ENCODE measurements at regions not wholly inside any gene's neighbourhood (a gene's known extent, or its start where the extent isn't known, plus 50 kb on each side); places are given as distances from the start of the nearest gene placed in this dataset.

GRCh38 chr2:3942841-3943240 lies 239.5 kb downstream of the DCDC2C start:
- Histone ChIP-seq H3K27ac (ENCODE audit: low read length) (no peak overlapping the region), H3K9me3 (ENCODE audit: control insufficient read depth in 2 of 2, low read length in 2 of 2) (no peaks in the 10 kb centered on the region), H3K36me3 (ENCODE audit: control insufficient read depth in 2 of 2, insufficient read depth in 2 of 2, low read length in 2 of 2) (no peaks in the 10 kb centered on the region)

GRCh38 chr2:3944071-3944470 lies 240.7 kb downstream of the DCDC2C start:
- no peak overlapping the region for H3K27ac ChIP-seq (ENCODE audit: low read length)
- H3K4me3 ChIP-seq (ENCODE audit: low read length in 2 of 2) = no peak overlapping the region
- peaks cover 0 to 2% of the 10 kb centered on the region in 2 donors for H3K27me3 ChIP-seq (ENCODE audit: control insufficient read depth in 1 of 2, insufficient read depth in 2 of 2, low read length in 2 of 2)
- H3K4me1 ChIP-seq (ENCODE audit: control insufficient read depth, insufficient read depth, low read length) = no peaks in the 10 kb centered on the region
- H3K36me3 ChIP-seq (ENCODE audit: control insufficient read depth in 2 of 2, insufficient read depth in 2 of 2, low read length in 2 of 2) = no peaks in the 10 kb centered on the region
- no peak overlapping the region for H3K9ac ChIP-seq (ENCODE audit: low read length in 2 of 2)
- no peaks in the 10 kb centered on the region for H3K9me3 ChIP-seq (ENCODE audit: control insufficient read depth in 2 of 2, low read length in 2 of 2)

More at GRCh38 chr2:3942841-3943240, 239.5 kb downstream of the DCDC2C start:
- Histone ChIP-seq H3K4me1 (ENCODE audit: control insufficient read depth, insufficient read depth, low read length) (no peaks in the 10 kb centered on the region), H3K27me3 (ENCODE audit: control insufficient read depth in 1 of 2, insufficient read depth in 2 of 2, low read length in 2 of 2) (no peaks in the 10 kb centered on the region), H3K4me3 (ENCODE audit: low read length in 2 of 2) (no peak overlapping the region), H3K9ac (ENCODE audit: low read length in 2 of 2) (no peak overlapping the region)

GRCh38 chr2:3944841-3945240 lies 241.5 kb downstream of the DCDC2C start:
- Histone ChIP-seq H3K4me3 (ENCODE audit: low read length in 2 of 2) (no peak overlapping the region), H3K4me1 (ENCODE audit: control insufficient read depth, insufficient read depth, low read length) (no peaks in the 10 kb centered on the region), H3K36me3 (ENCODE audit: control insufficient read depth in 2 of 2, insufficient read depth in 2 of 2, low read length in 2 of 2) (no peaks in the 10 kb centered on the region), H3K27me3 (ENCODE audit: control insufficient read depth in 1 of 2, insufficient read depth in 2 of 2, low read length in 2 of 2) (peaks cover 0 to 2% of the 10 kb centered on the region in 2 donors), H3K27ac (ENCODE audit: low read length) (no peak overlapping the region), H3K9me3 (ENCODE audit: control insufficient read depth in 2 of 2, low read length in 2 of 2) (no peaks in the 10 kb centered on the region), H3K9ac (ENCODE audit: low read length in 2 of 2) (no peak overlapping the region)

GRCh38 chr2:3948191-3948590 lies 244.8 kb downstream of the DCDC2C start:
- Histone ChIP-seq H3K36me3 (ENCODE audit: control insufficient read depth in 2 of 2, insufficient read depth in 2 of 2, low read length in 2 of 2) (no peaks in the 10 kb centered on the region), H3K27me3 (ENCODE audit: control insufficient read depth in 1 of 2, insufficient read depth in 2 of 2, low read length in 2 of 2) (peaks cover 0 to 2% of the 10 kb centered on the region in 2 donors), H3K9me3 (ENCODE audit: control insufficient read depth in 2 of 2, low read length in 2 of 2) (no peaks in the 10 kb centered on the region), H3K27ac (ENCODE audit: low read length) (no peak overlapping the region), H3K4me1 (ENCODE audit: control insufficient read depth, insufficient read depth, low read length) (no peaks in the 10 kb centered on the region), H3K4me3 (ENCODE audit: low read length in 2 of 2) (no peak overlapping the region), H3K9ac (ENCODE audit: low read length in 2 of 2) (no peak overlapping the region)

GRCh38 chr2:3951131-3951954 lies 248.0 kb downstream of the DCDC2C start:
- Histone ChIP-seq H3K9me3 (ENCODE audit: control insufficient read depth in 2 of 2, low read length in 2 of 2) (no peaks in the 10 kb centered on the region), H3K9ac (ENCODE audit: low read length in 2 of 2) (no peak overlapping the region)

GRCh38 chr2:3952866-3953516 lies 249.6 kb downstream of the DCDC2C start:
- H3K9ac ChIP-seq (ENCODE audit: low read length in 2 of 2) = no peak overlapping the region
- H3K27ac ChIP-seq (ENCODE audit: low read length) = no peak overlapping the region
- no peak overlapping the region for H3K4me3 ChIP-seq (ENCODE audit: low read length in 2 of 2)
- H3K4me1 ChIP-seq (ENCODE audit: control insufficient read depth, insufficient read depth, low read length) = no peaks in the 10 kb centered on the region
- no peaks in the 10 kb centered on the region for H3K36me3 ChIP-seq (ENCODE audit: control insufficient read depth in 2 of 2, insufficient read depth in 2 of 2, low read length in 2 of 2)
- H3K9me3 ChIP-seq (ENCODE audit: control insufficient read depth in 2 of 2, low read length in 2 of 2) = no peaks in the 10 kb centered on the region
- H3K27me3 ChIP-seq (ENCODE audit: control insufficient read depth in 1 of 2, insufficient read depth in 2 of 2, low read length in 2 of 2) = peaks cover 0 to 4% of the 10 kb centered on the region in 2 donors

More at GRCh38 chr2:3951131-3951954, 248.0 kb downstream of the DCDC2C start:
- H3K27me3 ChIP-seq (ENCODE audit: control insufficient read depth in 1 of 2, insufficient read depth in 2 of 2, low read length in 2 of 2) = peaks cover 0 to 5% of the 10 kb centered on the region in 2 donors
- H3K4me1 ChIP-seq (ENCODE audit: control insufficient read depth, insufficient read depth, low read length) = no peaks in the 10 kb centered on the region
- no peaks in the 10 kb centered on the region for H3K36me3 ChIP-seq (ENCODE audit: control insufficient read depth in 2 of 2, insufficient read depth in 2 of 2, low read length in 2 of 2)
- no peak overlapping the region for H3K27ac ChIP-seq (ENCODE audit: low read length)
- no peak overlapping the region for H3K4me3 ChIP-seq (ENCODE audit: low read length in 2 of 2)

GRCh38 chr2:3954261-3954660 lies 250.9 kb downstream of the DCDC2C start:
- no peak overlapping the region for H3K27ac ChIP-seq (ENCODE audit: low read length)
- no peaks in the 10 kb centered on the region for H3K36me3 ChIP-seq (ENCODE audit: control insufficient read depth in 2 of 2, insufficient read depth in 2 of 2, low read length in 2 of 2)
- no peaks in the 10 kb centered on the region for H3K9me3 ChIP-seq (ENCODE audit: control insufficient read depth in 2 of 2, low read length in 2 of 2)
- H3K27me3 ChIP-seq (ENCODE audit: control insufficient read depth in 1 of 2, insufficient read depth in 2 of 2, low read length in 2 of 2) = peaks cover 0 to 4% of the 10 kb centered on the region in 2 donors
- H3K4me3 ChIP-seq (ENCODE audit: low read length in 2 of 2) = no peak overlapping the region
- no peaks in the 10 kb centered on the region for H3K4me1 ChIP-seq (ENCODE audit: control insufficient read depth, insufficient read depth, low read length)
- H3K9ac ChIP-seq (ENCODE audit: low read length in 2 of 2) = no peak overlapping the region

GRCh38 chr2:3956406-3956805 lies 253.0 kb downstream of the DCDC2C start:
- Histone ChIP-seq H3K9me3 (ENCODE audit: control insufficient read depth in 2 of 2, low read length in 2 of 2) (no peaks in the 10 kb centered on the region), H3K27ac (ENCODE audit: low read length) (no peak overlapping the region)

GRCh38 chr2:3956892-3957291 lies 253.5 kb downstream of the DCDC2C start:
- Histone ChIP-seq H3K27me3 (ENCODE audit: control insufficient read depth in 1 of 2, insufficient read depth in 2 of 2, low read length in 2 of 2) (peaks cover 0 to 4% of the 10 kb centered on the region in 2 donors), H3K9ac (ENCODE audit: low read length in 2 of 2) (no peak overlapping the region), H3K4me3 (ENCODE audit: low read length in 2 of 2) (no peak overlapping the region), H3K9me3 (ENCODE audit: control insufficient read depth in 2 of 2, low read length in 2 of 2) (no peaks in the 10 kb centered on the region), H3K4me1 (ENCODE audit: control insufficient read depth, insufficient read depth, low read length) (no peaks in the 10 kb centered on the region), H3K36me3 (ENCODE audit: control insufficient read depth in 2 of 2, insufficient read depth in 2 of 2, low read length in 2 of 2) (no peaks in the 10 kb centered on the region), H3K27ac (ENCODE audit: low read length) (no peak overlapping the region)

More at GRCh38 chr2:3956406-3956805, 253.0 kb downstream of the DCDC2C start:
- no peaks in the 10 kb centered on the region for H3K36me3 ChIP-seq (ENCODE audit: control insufficient read depth in 2 of 2, insufficient read depth in 2 of 2, low read length in 2 of 2)
- peaks cover 0 to 4% of the 10 kb centered on the region in 2 donors for H3K27me3 ChIP-seq (ENCODE audit: control insufficient read depth in 1 of 2, insufficient read depth in 2 of 2, low read length in 2 of 2)
- no peak overlapping the region for H3K9ac ChIP-seq (ENCODE audit: low read length in 2 of 2)
- H3K4me3 ChIP-seq (ENCODE audit: low read length in 2 of 2) = no peak overlapping the region
- no peaks in the 10 kb centered on the region for H3K4me1 ChIP-seq (ENCODE audit: control insufficient read depth, insufficient read depth, low read length)

GRCh38 chr2:3958465-3958864 lies 255.1 kb downstream of the DCDC2C start:
- Histone ChIP-seq H3K27ac (ENCODE audit: low read length) (no peak overlapping the region), H3K9me3 (ENCODE audit: control insufficient read depth in 2 of 2, low read length in 2 of 2) (no peaks in the 10 kb centered on the region), H3K9ac (ENCODE audit: low read length in 2 of 2) (no peak overlapping the region), H3K36me3 (ENCODE audit: control insufficient read depth in 2 of 2, insufficient read depth in 2 of 2, low read length in 2 of 2) (no peaks in the 10 kb centered on the region), H3K4me1 (ENCODE audit: control insufficient read depth, insufficient read depth, low read length) (no peaks in the 10 kb centered on the region), H3K27me3 (ENCODE audit: control insufficient read depth in 1 of 2, insufficient read depth in 2 of 2, low read length in 2 of 2) (peaks cover 6 to 8% of the 10 kb centered on the region in 2 donors), H3K4me3 (ENCODE audit: low read length in 2 of 2) (no peak overlapping the region)

- H3K9me3 ChIP-seq (ENCODE audit: control insufficient read depth in 2 of 2, low read length in 2 of 2) = no peaks in the 10 kb centered on the region
- H3K36me3 ChIP-seq (ENCODE audit: control insufficient read depth in 2 of 2, insufficient read depth in 2 of 2, low read length in 2 of 2) = no peaks in the 10 kb centered on the region
- peaks cover 5 to 8% of the 10 kb centered on the region in 2 donors for H3K27me3 ChIP-seq (ENCODE audit: control insufficient read depth in 1 of 2, insufficient read depth in 2 of 2, low read length in 2 of 2)
- no peak overlapping the region for H3K27ac ChIP-seq (ENCODE audit: low read length)
- no peak overlapping the region for H3K9ac ChIP-seq (ENCODE audit: low read length in 2 of 2)
- no peak overlapping the region for H3K4me3 ChIP-seq (ENCODE audit: low read length in 2 of 2)
- no peaks in the 10 kb centered on the region for H3K4me1 ChIP-seq (ENCODE audit: control insufficient read depth, insufficient read depth, low read length)
Measured at GRCh38 chr2:3958969-3959368, 255.6 kb downstream of the DCDC2C start.
